Skin epidermis (tissue), 12 donors: ENCODE measurements at regions not wholly inside any gene's neighbourhood (a gene's known extent, or its start where the extent isn't known, plus 50 kb on each side); places are given as distances from the start of the nearest gene placed in this dataset.
"Not testable (repeated sequence)": the region's sequence is repeated elsewhere in the genome, so short reads cannot be mapped to it uniquely, and the experiment has no call there.

Experiments used
- H3K27ac ChIP-seq, 21 experiments: fragments of 200-600 bp; sonication (generic) in 11 of 21; one replicate each; pipeline ENCODE4 v1.5.0; 2020; ENCODE audit warnings: mild to moderate bottlenecking in 3 of 21, inconsistent platforms in 2 of 21, moderate library complexity in 2 of 21
- H3K4me3 ChIP-seq, 7 experiments: fragments of 200-600 bp; sonication (generic) in 2 of 7; one replicate each; pipeline ENCODE4 v1.5.0; 2020; ENCODE audit warnings: inconsistent platforms in 2 of 7, mild to moderate bottlenecking in 2 of 7, moderate library complexity in 1 of 7

DNA sequence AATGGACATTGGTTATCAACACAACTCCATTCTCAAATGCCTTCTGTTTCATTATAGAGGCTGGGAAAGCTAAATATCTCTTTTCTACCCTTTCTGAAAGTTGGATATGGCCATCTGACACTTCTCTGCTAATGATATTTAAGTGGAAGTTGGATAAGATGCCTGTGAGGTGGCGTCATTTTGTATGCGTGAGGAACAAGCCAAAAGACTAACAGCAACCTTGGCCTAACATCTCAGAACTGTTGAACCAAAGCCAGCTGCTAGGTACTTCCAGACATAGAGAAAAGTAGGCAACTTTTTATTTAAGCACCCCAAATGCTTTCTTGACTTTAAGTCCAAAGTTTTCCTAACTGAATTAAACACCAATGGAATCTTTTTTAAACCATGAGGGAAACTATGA, 708.4 kb downstream of the CD109 start:
- Histone ChIP-seq H3K4me3 (no peak overlapping the region), H3K27ac (no peak overlapping the region)

DNA sequence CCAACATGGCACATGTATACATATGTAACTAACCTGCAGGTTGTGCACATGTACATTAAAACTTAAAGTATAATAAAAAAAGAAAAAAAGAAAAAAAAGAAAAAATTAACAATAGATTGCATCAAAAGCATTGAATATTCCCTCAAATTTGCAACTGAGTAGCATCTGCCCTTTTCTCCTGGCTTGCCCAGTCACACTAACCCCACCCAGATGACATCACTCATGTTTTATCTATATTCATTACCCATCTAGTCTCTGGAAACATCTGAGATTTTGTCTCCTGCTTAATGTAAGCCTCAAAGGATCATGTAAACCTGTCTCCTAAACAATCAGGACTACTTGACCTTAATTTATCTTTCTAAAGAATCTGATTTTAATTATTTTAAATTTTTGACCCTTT, 706.8 kb downstream of the CD109 start:
- Histone ChIP-seq H3K27ac (no peak overlapping the region), H3K4me3 (no peak overlapping the region)

DNA sequence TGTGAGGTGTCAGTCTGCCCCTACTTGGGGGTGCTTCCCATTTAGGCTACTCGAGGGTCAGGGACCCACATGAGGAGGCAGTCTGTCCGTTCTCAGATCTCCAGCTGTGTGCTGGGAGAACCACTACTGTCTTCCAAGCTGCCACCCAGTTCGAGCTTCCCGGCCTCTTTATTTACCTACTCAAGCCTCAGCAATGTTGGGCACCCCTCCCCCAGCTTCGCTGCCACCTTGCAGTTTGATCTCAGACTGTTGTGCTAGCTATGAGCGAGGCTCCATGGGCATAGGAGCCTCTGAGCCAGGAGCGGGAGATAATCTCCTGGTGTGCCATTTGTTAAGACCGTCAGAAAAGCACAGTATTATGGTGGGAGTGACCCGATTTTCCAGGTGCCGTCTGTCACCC, 682.4 kb downstream of the CD109 start:
- H3K27ac ChIP-seq, H3K4me3 ChIP-seq: not testable (repeated sequence)

DNA sequence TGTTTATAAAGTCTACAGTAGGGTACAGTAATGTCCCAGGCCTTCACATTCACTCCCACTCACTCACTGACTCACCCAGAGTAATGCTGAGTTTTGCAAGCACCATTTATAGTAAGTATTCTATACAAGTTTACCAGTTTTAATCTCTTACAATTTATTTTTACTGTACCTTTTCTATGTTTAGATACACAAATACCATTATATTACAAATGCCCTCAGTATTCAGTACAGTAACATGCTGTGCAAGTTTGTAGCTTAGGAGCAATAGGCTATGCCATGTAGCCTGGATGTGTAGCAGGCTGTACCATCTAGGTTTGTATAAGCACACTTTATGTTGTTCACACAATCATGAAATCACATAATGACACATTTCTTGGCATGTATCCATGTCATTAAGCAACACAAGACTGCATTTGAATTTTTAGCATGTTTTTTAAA, 673.6 kb downstream of the CD109 start:
- Histone ChIP-seq H3K4me3 (no peak overlapping the region), H3K27ac (no peak overlapping the region)

DNA sequence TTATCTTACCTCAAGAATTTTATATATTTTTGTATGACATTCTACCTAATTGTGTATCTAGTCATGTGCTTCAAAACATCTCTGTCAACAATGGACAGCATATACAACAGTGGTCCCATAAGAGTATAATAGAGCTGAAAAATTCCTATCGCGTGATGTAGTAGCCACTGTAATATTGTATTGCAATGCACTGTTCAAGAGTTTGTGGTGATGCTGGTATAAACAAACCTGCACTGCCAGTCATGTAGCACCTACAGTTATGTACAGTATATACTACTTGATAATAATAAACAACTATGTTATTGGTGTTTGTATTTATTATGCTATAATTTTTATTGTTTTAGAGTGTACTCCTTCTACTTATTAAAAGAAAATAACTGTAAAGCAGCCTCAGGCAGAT, 672.7 kb downstream of the CD109 start:
- Histone ChIP-seq H3K4me3 (no peak overlapping the region), H3K27ac (no peak overlapping the region)

DNA sequence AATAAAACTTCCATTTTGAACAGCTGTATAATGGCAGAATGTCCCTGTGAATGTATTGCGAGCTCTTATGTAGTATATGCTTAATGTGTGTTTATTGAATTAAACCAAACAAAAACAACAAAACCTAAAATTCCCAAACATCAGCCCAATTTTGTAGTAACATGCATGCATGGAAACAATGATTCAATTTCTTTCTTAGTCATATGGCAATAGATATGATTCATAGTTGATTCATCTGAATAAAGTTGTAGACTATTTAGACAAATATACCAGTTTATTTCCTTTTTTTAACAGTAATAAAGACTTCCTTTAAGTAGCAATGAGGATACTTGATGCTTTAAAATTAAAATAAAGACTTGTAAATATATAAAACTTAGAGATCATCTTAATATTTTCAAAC, 670.6 kb downstream of the CD109 start:
- Histone ChIP-seq H3K27ac (no peak overlapping the region), H3K4me3 (no peak overlapping the region)

DNA sequence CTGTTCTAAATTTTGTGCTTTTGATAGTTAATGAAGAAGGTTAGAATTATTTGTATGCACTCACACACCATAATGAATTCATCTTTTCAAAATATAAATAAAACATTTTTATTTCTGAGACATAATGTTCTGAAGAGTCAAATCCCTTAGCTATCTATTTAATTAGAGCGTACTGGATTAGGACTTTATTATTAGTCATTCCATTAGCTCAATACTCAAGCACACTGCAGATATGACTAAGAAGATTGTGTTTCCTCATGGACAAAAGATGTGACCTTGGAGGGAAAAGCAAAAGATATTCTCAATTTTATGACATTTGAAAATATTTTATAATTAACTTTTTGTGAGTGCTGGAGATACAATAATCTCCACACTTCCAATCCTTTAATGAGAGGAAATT, 666.4 kb downstream of the CD109 start:
- no peak overlapping the region for H3K27ac ChIP-seq
- H3K4me3 ChIP-seq = no peak overlapping the region

DNA sequence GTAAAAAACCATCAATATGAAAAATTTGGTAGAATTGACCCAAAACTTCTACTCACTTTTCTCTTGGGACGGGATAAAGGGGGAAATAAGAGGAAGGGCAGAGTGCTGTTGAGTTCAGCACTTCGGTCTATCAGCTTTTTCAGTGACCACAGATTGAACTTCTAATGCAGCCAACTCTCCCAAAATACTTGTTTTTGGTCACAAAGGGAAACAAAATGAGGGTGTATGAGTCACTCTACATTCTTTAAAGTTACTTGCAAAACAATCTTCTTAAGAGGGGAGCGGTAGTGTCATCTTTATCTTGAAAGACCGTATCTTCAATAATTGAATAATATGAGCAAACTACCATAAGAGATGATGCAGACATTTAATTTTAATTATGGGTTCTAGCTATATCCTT, 661.3 kb downstream of the CD109 start:
- peak overlapping the region in 3 of 21 experiments; percentile 19 to 41 (median 31) for H3K27ac ChIP-seq
- no peak overlapping the region for H3K4me3 ChIP-seq

DNA sequence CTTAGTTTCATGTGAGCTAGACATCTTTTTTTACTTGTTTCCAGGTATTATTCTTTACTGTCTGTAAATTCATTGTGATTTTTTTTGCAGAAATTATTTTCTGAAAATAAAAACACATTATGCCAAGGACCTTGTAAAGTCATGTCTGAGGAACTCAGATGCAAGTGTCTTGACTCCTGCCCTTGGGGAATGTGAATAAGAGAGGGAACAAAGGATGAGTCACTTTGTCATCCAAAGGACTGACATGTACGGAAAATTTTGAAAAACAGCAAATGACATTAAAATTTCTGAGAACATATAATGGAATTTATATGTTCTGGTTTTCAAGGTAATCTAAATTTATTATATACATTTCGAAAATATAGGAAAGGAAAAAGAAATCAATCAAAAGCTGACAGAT, 660.4 kb downstream of the CD109 start:
- Histone ChIP-seq H3K27ac (no peak overlapping the region), H3K4me3 (no peak overlapping the region)

DNA sequence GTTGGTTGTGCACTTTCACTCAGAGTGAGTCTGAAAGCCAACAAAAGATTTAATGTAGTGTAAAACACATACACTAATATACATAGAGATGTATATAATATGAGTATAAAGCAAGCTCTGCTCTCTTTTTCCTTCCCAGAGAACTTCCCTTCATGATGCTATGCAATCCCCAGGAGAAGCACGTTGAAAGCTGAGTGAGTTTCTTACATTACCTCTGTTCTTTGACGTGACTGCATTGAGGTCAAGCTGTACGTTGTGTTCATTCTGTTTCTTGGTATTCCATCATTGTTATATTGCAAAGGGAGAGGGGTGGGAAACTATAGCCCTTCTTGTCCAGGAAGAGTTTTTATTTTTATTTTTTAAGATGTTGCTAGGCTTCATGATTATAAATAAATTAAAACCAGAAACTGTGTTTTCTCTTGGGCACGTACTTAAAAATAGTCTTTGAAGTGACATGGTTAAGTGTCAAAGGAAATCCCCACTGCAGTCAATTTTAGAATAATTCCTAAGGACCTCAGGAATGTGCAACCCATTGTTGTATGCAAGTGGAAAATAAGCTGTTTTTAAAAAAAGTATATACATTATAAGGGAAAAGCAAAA, 651.0 kb downstream of the CD109 start:
- Histone ChIP-seq H3K4me3 (no peak overlapping the region), H3K27ac (peak overlapping the region in 4 of 21 experiments; percentile 7 to 54 (median 44))

DNA sequence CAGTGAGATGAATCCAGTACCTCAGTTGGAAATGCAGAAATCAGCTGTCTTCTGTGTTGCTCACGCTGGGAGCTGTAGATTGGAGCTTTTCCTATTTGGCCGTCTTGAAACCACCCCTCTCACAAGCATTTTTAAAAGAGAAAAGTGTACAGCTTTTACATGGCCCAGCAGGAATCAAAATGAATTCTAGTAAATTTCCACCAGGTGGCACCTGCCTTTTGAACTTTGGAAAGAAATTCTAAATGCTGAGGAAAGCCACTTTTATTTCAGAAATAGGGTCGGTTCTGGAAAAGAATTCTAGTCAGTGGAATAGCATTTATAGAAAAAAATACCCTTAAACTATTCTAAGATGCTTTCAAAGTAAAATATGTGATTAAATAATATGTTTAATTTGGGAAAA, 647.8 kb downstream of the CD109 start:
- Histone ChIP-seq H3K4me3 (no peak overlapping the region), H3K27ac (peak overlapping the region in 1 of 21 experiments; percentile 47)

DNA sequence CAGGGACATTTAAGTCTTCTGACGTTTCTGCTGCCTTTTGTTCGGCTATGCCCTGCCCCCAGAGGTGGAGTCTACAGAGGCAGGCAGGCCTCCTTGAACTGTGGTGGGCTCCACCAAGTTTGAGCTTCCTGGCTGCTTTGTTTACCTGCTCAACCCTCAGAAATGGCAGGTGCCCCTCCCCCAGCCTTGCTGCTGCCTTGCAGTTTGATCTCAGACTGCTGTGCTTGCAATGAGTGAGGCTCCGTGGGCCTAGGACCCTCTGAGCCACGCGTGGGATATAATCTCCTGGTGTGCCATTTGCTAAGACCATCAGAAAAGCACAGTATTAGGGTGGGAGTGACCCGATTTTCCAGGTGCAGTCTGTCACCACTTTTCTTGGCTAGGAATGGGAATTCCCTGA, 647.3 kb downstream of the CD109 start:
- peak overlapping the region in 1 of 21 experiments; percentile 47 for H3K27ac ChIP-seq
- not testable (repeated sequence) for H3K4me3 ChIP-seq

DNA sequence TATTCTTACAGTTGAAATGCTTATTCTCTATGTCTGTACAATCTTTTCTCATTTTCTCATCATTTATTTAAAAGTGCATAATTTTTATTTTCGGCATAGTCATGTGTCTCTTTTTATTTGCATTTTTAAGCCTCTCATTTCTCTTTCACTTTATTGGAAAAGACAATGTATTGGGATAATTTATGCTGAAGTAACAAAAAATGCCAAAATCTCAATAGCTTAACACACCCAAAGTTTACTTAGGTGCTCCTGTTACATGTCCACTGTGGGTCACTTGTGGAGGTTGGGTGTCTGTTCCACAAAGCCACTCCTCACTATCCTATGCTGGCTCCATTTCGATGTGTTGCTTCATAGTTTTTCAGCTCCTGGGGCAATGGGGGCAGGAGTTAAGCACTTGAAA, 638.7 kb downstream of the CD109 start:
- Histone ChIP-seq H3K4me3 (no peak overlapping the region), H3K27ac (no peak overlapping the region)

DNA sequence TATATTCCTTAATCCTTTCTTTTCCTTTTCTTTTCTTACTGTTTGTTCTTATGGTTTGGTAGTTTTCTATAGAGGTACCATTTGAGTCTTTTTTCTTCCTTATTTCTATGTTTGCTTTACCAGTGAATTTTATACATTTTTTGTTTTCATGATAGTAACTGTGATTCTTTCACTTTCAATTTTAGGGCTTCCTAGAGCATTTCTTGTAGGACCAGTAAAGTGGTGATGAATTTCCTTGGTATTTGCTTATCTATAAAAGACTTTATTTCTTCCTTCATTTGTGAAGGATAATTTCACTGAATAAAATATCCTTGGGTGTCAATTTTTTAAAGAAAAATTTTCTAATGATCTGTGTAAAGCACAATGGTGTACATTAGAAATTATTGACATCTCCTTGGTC, 637.4 kb downstream of the CD109 start:
- Histone ChIP-seq H3K4me3 (no peak overlapping the region), H3K27ac (no peak overlapping the region)

DNA sequence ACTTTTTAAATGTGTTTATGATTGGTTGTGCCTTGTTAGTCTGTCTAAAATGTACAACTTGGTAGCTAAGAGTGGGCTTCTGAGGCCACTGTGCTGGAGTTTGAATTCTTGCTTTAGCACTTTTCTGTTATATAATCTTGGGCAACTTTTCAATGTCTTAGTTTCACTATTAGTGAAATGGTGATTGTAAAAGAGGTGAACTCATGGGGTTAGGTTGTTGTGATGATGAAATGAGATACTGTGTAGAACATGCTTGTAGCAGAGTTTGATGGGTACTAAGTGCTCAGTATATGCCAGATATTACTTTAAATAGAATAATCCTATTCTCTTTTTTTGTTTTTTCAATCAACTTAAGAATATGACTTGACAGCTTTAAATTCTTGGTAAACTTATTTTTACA, 624.7 kb downstream of the CD109 start:
- Histone ChIP-seq H3K4me3 (no peak overlapping the region), H3K27ac (no peak overlapping the region)

DNA sequence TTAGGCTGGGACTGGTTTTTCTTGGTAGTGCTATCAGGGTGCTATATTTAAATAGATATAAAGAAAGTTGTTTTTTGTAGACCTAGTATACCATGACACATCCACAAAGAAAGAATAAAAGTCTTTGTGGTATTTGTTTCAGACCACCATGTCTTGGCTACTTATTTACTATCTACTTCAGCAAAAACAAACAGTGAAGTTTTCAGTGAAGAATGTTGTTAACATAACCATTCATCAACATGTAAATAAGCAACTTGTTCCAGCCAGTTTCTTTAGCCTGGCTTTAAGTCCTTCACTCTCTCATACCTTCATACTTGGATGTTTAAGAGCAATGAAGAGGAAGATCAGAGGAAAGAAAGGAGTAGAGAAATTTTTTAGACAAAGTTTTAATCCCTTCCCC, 624.1 kb downstream of the CD109 start:
- H3K27ac ChIP-seq = no peak overlapping the region
- H3K4me3 ChIP-seq = no peak overlapping the region

DNA sequence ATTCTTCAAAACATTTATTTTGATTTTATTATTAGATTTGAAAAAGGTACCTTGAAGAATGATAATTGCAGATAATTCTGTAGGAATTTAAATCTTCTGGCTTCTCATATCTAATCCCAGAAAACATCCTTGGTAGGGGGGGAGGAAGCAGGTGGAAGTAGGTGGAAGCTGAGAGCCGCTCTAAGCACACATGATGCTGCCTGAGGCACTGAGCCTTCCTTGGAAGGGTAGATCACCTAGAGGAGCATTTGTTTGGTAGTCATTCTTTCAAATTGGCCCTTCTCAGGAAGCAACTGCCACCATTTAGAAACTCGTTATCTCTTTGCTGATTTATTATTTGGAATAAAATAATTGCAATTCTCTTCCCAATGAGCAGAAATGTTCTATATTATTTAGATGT, 623.3 kb downstream of the CD109 start:
- Histone ChIP-seq H3K4me3 (no peak overlapping the region), H3K27ac (no peak overlapping the region)

DNA sequence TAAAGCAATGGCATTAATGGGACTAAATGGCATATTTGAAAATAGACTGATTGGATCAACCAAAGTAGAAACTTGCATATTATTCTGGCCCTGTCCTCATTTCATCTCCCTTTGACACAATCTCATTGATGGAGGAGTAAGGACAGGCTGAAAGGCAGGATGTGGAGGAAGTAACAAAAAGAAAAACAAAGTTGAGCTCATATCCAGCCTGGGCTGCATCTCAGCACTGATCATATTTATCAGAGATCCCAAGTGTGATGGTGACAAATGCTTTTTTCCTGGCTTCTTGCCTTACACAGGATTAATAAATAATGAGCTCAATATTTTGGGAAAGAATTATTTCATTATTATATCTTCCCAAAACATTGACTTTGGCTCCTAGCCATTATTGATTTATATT, 622.7 kb downstream of the CD109 start:
- Histone ChIP-seq H3K27ac (no peak overlapping the region), H3K4me3 (no peak overlapping the region)

DNA sequence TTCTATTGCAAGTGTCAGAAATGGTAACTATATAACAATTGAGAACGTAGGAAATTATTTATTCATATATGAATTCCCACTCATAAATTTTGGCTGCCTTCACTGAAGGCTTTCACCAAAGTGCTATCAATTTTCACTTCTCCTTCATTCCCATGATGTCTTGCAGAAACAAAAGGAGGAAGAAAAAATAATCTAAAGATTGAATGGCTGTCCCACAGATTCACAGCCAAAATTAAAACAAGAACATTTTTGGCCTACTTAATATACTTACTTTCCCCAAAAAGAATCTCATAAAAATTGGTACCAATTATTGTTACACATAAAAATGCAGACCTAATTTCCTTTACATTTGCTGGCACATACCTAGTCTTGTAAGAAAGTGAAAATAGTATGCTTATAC, 616.1 kb downstream of the CD109 start:
- no peak overlapping the region for H3K27ac ChIP-seq
- no peak overlapping the region for H3K4me3 ChIP-seq

DNA sequence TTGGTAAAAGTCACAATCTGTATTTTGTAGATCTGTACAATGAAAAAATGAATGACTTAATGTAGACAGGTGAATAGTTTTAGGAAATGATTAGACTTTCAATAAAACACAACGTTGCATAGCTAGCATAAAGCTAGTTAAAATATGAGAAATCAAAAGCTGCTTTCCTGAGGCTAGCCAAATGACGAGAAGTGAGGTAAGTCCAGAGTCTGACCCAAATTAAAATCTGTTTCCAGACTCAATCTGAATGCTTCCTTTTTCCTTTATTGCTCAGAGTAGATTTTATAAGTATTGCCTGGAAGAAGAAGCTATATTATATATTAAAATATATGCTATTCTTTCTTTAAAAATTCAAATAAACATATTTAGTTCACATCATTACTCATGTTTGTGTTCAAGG, 615.4 kb downstream of the CD109 start:
- Histone ChIP-seq H3K4me3 (no peak overlapping the region), H3K27ac (no peak overlapping the region)

DNA sequence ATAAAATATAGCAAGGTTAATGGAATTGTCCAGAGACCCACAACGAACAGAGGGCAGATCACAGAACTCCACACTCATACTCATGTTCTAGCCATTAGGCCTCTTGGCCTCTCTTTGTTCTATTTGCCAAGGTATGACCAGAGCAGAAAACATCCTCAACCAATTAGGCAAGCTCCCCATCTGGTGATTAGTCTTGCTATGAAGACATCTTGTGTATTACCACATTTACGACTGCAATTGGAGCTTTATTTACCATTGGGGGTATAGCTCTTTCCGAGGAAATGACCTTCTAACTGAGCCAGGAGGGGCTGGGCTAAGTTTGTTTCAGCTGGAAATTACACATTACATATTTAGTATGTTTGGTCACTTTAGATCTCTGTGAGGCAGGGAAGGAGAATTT, 593.9 kb downstream of the CD109 start:
- Histone ChIP-seq H3K27ac (no peak overlapping the region), H3K4me3 (no peak overlapping the region)

DNA sequence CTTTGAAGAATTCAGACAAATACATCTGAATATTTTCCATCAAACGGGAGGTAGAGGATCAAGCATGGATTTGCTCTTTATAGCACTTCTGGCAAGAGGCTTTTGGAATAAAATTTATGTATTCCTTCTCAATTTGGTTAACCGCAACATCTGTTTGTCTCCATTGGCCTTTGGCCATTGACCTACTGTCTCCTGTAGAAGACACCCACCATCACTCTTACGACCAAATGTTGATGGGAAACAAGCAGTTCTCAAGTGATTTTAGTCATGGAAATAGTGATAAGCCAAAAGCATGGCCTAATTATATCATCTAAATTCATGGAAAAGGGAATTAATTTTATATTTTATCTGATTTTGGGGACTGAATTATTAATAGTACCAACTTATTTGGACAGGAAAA, 591.9 kb downstream of the CD109 start:
- H3K4me3 ChIP-seq = no peak overlapping the region
- no peak overlapping the region for H3K27ac ChIP-seq

DNA sequence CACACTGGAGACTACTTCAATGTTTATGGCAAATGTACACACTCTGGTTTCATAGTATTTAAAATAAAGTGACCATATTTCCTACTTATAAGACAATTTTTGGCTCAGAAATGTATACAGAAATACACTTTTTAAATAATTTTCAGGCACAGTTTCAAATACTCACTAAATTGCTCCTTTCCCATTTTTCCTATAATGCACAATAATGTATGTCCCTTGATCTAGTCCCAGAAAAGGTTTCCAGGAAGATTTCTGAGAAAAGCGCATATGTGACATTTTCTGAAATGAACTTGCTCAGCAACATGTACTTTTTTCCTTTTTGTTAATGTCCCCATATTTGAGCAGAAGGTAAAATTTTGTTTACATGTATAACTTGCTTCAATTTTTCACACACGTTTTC, 591.4 kb downstream of the CD109 start:
- Histone ChIP-seq H3K4me3 (no peak overlapping the region), H3K27ac (no peak overlapping the region)
